Parathyroid adenoma (tissue), 2 donors: ENCODE measurements at regions not wholly inside any gene's neighbourhood (a gene's known extent, or its start where the extent isn't known, plus 50 kb on each side); places are given as distances from the start of the nearest gene placed in this dataset.

Experiments used
- H2AFZ ChIP-seq: fragments of 300-600 bp; sonication (generic); one replicate; pipeline ENCODE4 v1.7.0; 2017; ENCODE audit warnings: antibody characterized with exemption, mild to moderate bottlenecking
- H3K27ac ChIP-seq: fragments of 300-600 bp; sonication (generic); one replicate; pipeline ENCODE4 v1.7.0; 2017
- H3K27me3 ChIP-seq: fragments of 300-600 bp; sonication (generic); one replicate; pipeline ENCODE4 v1.7.0; 2017; ENCODE audit warnings: low read length; ENCODE audit not compliant: control insufficient read depth, insufficient read depth
- H3K36me3 ChIP-seq: fragments of 300-600 bp; sonication (generic); one replicate; pipeline ENCODE4 v1.7.0; 2017; ENCODE audit warnings: low read length; ENCODE audit not compliant: control insufficient read depth, insufficient read depth
- H3K4me1 ChIP-seq: fragments of 300-600 bp; sonication (generic); one replicate; pipeline ENCODE4 v1.7.0; 2017; ENCODE audit warnings: control low read depth
- H3K4me2 ChIP-seq: fragments of 300-600 bp; sonication (generic); one replicate; pipeline ENCODE4 v1.7.0; 2017; ENCODE audit warnings: low read length
- H3K4me3 ChIP-seq: fragments of 300-600 bp; sonication (generic); one replicate; pipeline ENCODE4 v1.7.0; 2017; ENCODE audit warnings: low read depth, low read length
- H3K79me2 ChIP-seq: fragments of 300-600 bp; sonication (generic); one replicate; pipeline ENCODE4 v1.7.0; 2017; ENCODE audit warnings: control low read depth
- H3K9ac ChIP-seq: fragments of 300-600 bp; sonication (generic); one replicate; pipeline ENCODE4 v1.7.0; 2017; ENCODE audit warnings: mild to moderate bottlenecking
- H3K9me3 ChIP-seq: fragments of 300-600 bp; sonication (generic); one replicate; pipeline ENCODE4 v1.7.0; 2017; ENCODE audit warnings: low read length; ENCODE audit not compliant: control insufficient read depth
- TF ChIP-seq, protein P1 (sequence below): fragments of 300-600 bp; sonication (generic); IDR thresholded peaks from one replicate; pipeline ENCODE4 v1.7.0; 2017; ENCODE audit warnings: antibody characterized with exemption, mild to moderate bottlenecking
- donor health status: primary hyperparathyroidism.

DNA sequence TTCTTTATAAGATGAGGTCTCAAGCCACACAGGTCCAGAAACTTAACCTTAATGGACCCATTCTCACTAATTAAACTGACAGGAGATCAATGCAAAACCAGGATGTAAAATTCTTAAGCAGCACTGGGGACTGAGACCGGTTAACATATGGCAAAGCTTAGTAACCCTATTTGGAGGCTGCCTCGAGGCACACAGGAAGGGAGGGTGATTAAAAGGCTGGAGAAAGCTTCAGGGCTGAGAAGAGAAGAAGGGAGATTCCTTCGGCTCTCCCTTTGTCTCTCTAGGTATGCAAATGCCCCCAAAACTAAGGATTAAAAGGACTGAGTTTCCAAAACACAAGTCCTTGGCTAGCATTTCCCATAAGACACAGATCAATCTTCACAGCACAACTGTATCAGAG lies 120.8 kb upstream of the DSCAM start:
- H3K4me3 ChIP-seq = no peak overlapping the region
- no peak overlapping the region for H3K4me2 ChIP-seq
- TF ChIP-seq, protein P1, sequence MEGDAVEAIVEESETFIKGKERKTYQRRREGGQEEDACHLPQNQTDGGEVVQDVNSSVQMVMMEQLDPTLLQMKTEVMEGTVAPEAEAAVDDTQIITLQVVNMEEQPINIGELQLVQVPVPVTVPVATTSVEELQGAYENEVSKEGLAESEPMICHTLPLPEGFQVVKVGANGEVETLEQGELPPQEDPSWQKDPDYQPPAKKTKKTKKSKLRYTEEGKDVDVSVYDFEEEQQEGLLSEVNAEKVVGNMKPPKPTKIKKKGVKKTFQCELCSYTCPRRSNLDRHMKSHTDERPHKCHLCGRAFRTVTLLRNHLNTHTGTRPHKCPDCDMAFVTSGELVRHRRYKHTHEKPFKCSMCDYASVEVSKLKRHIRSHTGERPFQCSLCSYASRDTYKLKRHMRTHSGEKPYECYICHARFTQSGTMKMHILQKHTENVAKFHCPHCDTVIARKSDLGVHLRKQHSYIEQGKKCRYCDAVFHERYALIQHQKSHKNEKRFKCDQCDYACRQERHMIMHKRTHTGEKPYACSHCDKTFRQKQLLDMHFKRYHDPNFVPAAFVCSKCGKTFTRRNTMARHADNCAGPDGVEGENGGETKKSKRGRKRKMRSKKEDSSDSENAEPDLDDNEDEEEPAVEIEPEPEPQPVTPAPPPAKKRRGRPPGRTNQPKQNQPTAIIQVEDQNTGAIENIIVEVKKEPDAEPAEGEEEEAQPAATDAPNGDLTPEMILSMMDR = no peak
- no peak overlapping the region for H2AFZ ChIP-seq
- H3K4me1 ChIP-seq = no peaks in the 10 kb centered on the region
- H3K36me3 ChIP-seq = no peaks in the 10 kb centered on the region
- H3K9ac ChIP-seq = no peak overlapping the region
- H3K79me2 ChIP-seq = no peaks in the 10 kb centered on the region
- no peaks in the 10 kb centered on the region for H3K9me3 ChIP-seq
- H3K27ac ChIP-seq = no peak overlapping the region
- H3K27me3 ChIP-seq = no peaks in the 10 kb centered on the region

DNA sequence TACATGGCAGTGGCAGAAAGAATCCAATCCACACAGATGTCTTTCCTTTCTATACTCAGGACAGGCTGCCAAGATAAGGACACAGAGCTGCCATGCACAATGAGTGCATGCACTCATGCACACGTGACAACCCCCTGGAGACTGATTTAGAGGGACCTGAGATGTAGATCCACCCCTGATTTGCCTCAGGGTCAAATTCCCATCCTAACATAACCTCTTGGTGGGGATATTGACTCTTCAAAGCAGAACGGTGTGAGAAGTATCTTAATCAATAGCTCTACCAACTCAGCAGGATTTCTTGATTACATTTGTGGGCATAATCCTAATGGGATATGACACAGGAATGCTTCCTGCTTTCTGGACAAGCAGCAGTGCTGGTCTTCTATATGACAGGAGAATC lies 125.2 kb upstream of the DSCAM start:
- no peak overlapping the region for H3K27ac ChIP-seq
- H3K36me3 ChIP-seq = no peaks in the 10 kb centered on the region
- no peak overlapping the region for H3K4me3 ChIP-seq
- no peaks in the 10 kb centered on the region for H3K27me3 ChIP-seq
- no peak overlapping the region for H3K9ac ChIP-seq
- H3K9me3 ChIP-seq = no peaks in the 10 kb centered on the region
- H3K4me2 ChIP-seq = no peak overlapping the region
- no peak overlapping the region for H2AFZ ChIP-seq
- no peaks in the 10 kb centered on the region for H3K4me1 ChIP-seq
- TF ChIP-seq, protein P1 = no peak
- H3K79me2 ChIP-seq = no peaks in the 10 kb centered on the region

DNA sequence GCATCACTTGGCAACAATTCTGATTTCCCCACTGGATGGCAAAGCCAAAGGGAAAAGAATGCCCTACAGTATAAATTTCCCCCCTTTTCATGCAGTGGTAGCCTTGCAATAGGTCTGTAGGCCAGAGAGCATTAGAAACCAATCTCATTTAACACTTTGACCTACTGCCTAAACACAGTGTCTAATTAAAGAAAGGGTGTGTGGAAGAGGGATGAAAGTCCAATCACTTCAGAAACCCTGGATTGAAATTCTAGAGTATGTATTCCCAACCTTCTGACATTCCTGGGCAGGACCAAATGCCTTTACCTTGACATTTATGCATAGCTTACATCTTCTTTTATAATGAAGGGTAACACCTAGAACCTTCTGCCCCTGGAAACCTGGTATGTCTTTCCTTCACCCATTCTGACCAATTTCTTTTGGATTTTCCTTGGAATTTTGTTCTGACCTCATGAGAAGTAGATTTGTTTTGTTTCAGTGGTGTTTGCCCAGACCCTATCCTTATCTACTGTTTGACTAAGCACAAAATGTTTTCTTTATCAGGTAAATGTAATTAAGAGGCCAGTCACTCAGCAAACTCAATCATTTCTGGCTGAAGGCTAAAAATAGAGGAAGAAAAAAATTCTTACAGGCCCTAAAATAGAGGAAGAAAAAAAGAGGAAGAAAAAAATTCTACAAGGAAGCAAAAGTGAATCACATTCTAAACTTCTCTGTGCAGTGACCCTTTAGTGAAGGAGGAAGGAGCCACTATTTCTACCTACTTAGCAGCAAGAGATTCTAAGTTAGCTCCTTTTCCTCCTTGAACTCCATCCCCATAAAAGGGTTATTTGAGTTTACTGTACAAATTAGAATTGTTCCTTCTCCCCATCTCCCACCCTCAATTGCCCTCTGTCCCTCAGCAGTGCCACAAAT lies 129.5 kb upstream of the DSCAM start:
- H3K4me1 ChIP-seq = no peaks in the 10 kb centered on the region
- H3K27ac ChIP-seq = no peak overlapping the region
- H2AFZ ChIP-seq = no peak overlapping the region
- no peaks in the 10 kb centered on the region for H3K27me3 ChIP-seq
- no peaks in the 10 kb centered on the region for H3K79me2 ChIP-seq
- no peaks in the 10 kb centered on the region for H3K9me3 ChIP-seq
- H3K4me3 ChIP-seq = no peak overlapping the region
- H3K9ac ChIP-seq = no peak overlapping the region
- no peak overlapping the region for H3K4me2 ChIP-seq
- H3K36me3 ChIP-seq = no peaks in the 10 kb centered on the region
- TF ChIP-seq, protein P1 = no peak

DNA sequence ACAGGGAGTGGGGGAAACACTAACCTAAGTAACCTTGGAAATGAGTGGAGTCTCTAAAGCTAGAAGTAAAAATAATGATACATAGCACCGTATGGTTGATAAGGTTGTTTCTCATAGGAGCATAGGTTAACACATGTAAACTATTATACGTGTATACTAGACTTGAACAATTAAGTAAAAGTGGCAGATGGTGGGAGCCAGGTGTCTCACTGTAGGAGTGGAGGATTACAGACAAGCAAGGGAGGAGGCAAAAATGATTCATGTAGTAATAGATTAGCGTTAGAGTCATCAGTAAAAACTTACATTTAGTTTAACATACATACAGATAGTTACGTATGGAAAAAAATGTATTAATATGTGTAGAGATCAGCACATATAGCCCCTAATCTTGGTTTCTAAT lies 138.4 kb upstream of the DSCAM start:
- Histone ChIP-seq H3K36me3 (no peaks in the 10 kb centered on the region), H3K27ac (no peak overlapping the region)
- TF ChIP-seq, protein P1 = no peak

DNA sequence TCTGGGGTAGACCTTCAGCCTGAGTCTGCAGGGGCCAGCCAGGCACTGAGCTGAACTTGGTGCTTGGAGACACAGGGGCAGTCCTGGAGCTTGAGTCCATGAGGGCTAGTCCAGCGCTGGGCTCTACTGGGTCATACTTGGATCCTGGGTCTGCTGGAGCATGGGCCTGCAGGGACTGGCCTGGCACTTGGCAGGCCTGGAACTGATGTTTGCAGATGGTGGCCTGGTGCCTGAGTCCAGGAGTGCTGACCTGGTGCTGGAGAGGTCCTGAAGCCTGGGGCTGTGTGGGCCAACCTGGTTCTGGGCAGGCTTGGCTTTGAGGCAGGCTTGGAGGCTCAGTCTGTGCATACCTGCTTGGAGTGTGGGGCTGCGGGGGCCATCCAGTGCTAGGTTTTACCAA lies 143.4 kb upstream of the DSCAM start:
- TF ChIP-seq, protein P1 = no peak
- Histone ChIP-seq H3K4me3 (no peak overlapping the region), H3K9me3 (no peaks in the 10 kb centered on the region), H2AFZ (no peak overlapping the region), H3K36me3 (no peaks in the 10 kb centered on the region), H3K9ac (no peak overlapping the region), H3K4me1 (no peaks in the 10 kb centered on the region), H3K79me2 (no peaks in the 10 kb centered on the region), H3K4me2 (no peak overlapping the region), H3K27me3 (no peaks in the 10 kb centered on the region), H3K27ac (no peak overlapping the region)

More for the DNA sequence above, 138.4 kb upstream of the DSCAM start:
- Histone ChIP-seq H3K4me2 (no peak overlapping the region), H3K9me3 (no peaks in the 10 kb centered on the region), H3K4me3 (no peak overlapping the region), H3K4me1 (no peaks in the 10 kb centered on the region), H3K27me3 (no peaks in the 10 kb centered on the region), H3K9ac (no peak overlapping the region), H2AFZ (no peak overlapping the region), H3K79me2 (no peaks in the 10 kb centered on the region)
